Endodermal cell (in vitro differentiated cells): ENCODE measurements at regions not wholly inside any gene's neighbourhood (a gene's known extent, or its start where the extent isn't known, plus 50 kb on each side); places are given as distances from the start of the nearest gene placed in this dataset.
A peak's percentile ranks its signal among the peaks of the same experiment; 100 is the strongest.

Source experiments
- DNase-seq: peaks from one replicate; pipeline ENCODE4 v3.0.0-alpha.2; 2017
- H3K27ac ChIP-seq: 2 replicates; pipeline ENCODE4 v1.5.1; 2013; ENCODE audit warnings: mild to moderate bottlenecking, low read depth, low read length, moderate library complexity
- H3K27me3 ChIP-seq: 2 replicates; pipeline ENCODE4 v1.6.1; 2013; ENCODE audit warnings: mild to moderate bottlenecking, low read length, moderate library complexity; ENCODE audit not compliant: insufficient read depth, control insufficient read depth, poor library complexity, severe bottlenecking
- H3K36me3 ChIP-seq: 2 replicates; pipeline ENCODE4 v1.7.0; 2013; ENCODE audit warnings: mild to moderate bottlenecking, low read length, moderate library complexity; ENCODE audit not compliant: control insufficient read depth, insufficient read depth
- H3K4me1 ChIP-seq: one replicate; pipeline ENCODE4 v1.7.0; 2013; ENCODE audit warnings: low read length; ENCODE audit not compliant: control insufficient read depth, insufficient read depth
- H3K4me3 ChIP-seq: 2 replicates; pipeline ENCODE4 v1.5.1; 2013; ENCODE audit warnings: mild to moderate bottlenecking, low read length, moderate library complexity
- H3K9ac ChIP-seq: 2 replicates; pipeline ENCODE4 v1.6.1; 2013; ENCODE audit warnings: mild to moderate bottlenecking, low read length, moderate library complexity; ENCODE audit not compliant: poor library complexity, severe bottlenecking; ENCODE audit errors: extremely low read depth
- H3K9me3 ChIP-seq: 2 replicates; pipeline ENCODE4 v1.6.1; 2013; ENCODE audit warnings: mild to moderate bottlenecking, low read length, moderate library complexity; ENCODE audit not compliant: control insufficient read depth
- H3K27ac Mint-ChIP-seq: 2 replicates; pipeline ENCODE4 v1.8.0; 2020; ENCODE audit warnings: mixed read lengths
- H3K27me3 Mint-ChIP-seq: 2 replicates; pipeline ENCODE4 v1.8.0; 2021; ENCODE audit warnings: mild to moderate bottlenecking, mixed read lengths; ENCODE audit not compliant: insufficient read depth
- H3K36me3 Mint-ChIP-seq: 2 replicates; pipeline ENCODE4 v1.8.0; 2020; ENCODE audit warnings: low read depth, mixed read lengths
- H3K4me1 Mint-ChIP-seq: 2 replicates; pipeline ENCODE4 v1.8.0; 2020; ENCODE audit warnings: mixed read lengths
- H3K4me3 Mint-ChIP-seq: 2 replicates; pipeline ENCODE4 v1.8.0; 2020; ENCODE audit warnings: mild to moderate bottlenecking, moderate library complexity, mixed read lengths
- H3K9me3 Mint-ChIP-seq: 2 replicates; pipeline ENCODE4 v1.8.0; 2020; ENCODE audit warnings: mild to moderate bottlenecking, mixed read lengths
- CTCF ChIP-seq: fragments of 200-600 bp; sonication (generic); conservative IDR thresholded peaks from 2 replicates; pipeline ENCODE4 v1.5.0; 2021; ENCODE audit warnings: antibody characterized with exemption, mild to moderate bottlenecking
- WGBS, 2 experiments: methylation state at CpG; one replicate each; pipeline versions ENCODE4 v1.1.5 to v1.1.7; 2013; ENCODE audit warnings: missing lambda C conversion rate in 2 of 2, mixed read lengths in 1 of 2; ENCODE audit not compliant: insufficient coverage in 1 of 2, insufficient read length in 1 of 2; 5-methylcytosine and 5-hydroxymethylcytosine counted together

GRCh38 chr1:200337831-200338230, 72.0 kb downstream of the ZNF281 start:
- Mint-ChIP-seq H3K4me3 (no peak overlapping the region), H3K27me3 (no peaks in the 10 kb centered on the region), H3K4me1 (peaks cover 41% of the 10 kb centered on the region), H3K9me3 (no peaks in the 10 kb centered on the region), H3K27ac (peak overlapping the region; percentile 66), H3K36me3 (peaks cover 4% of the 10 kb centered on the region)
- WGBS, 2 experiments = 88 to 100% methylated on average over 1 to 3 of the region's 3 CpGs
- Histone ChIP-seq H3K9ac (no peak overlapping the region), H3K36me3 (no peaks in the 10 kb centered on the region), H3K9me3 (no peaks in the 10 kb centered on the region), H3K4me1 (peaks cover 11% of the 10 kb centered on the region), H3K27me3 (no peaks in the 10 kb centered on the region), H3K27ac (no peak overlapping the region), H3K4me3 (no peak overlapping the region)
- TF ChIP-seq CTCF = no peak
- no peak for DNase-seq

GRCh38 chr1:200337410-200337809, 72.4 kb downstream of the ZNF281 start:
- Histone ChIP-seq H3K4me3 (no peak overlapping the region), H3K9me3 (no peaks in the 10 kb centered on the region), H3K27me3 (no peaks in the 10 kb centered on the region), H3K36me3 (no peaks in the 10 kb centered on the region), H3K27ac (no peak overlapping the region), H3K4me1 (peaks cover 11% of the 10 kb centered on the region), H3K9ac (no peak overlapping the region)
- Mint-ChIP-seq H3K27ac (peak overlapping the region; percentile 66), H3K36me3 (peaks cover 4% of the 10 kb centered on the region), H3K27me3 (no peaks in the 10 kb centered on the region), H3K4me3 (no peak overlapping the region), H3K4me1 (peaks cover 39% of the 10 kb centered on the region), H3K9me3 (no peaks in the 10 kb centered on the region)
- TF ChIP-seq CTCF = no peak
- peak; percentile 52 for DNase-seq
- WGBS, 2 experiments = 83 to 90% methylated on average over 2 of the region's 2 CpGs

- H3K27ac ChIP-seq = no peak overlapping the region
- no peaks in the 10 kb centered on the region for H3K36me3 ChIP-seq
- H3K9me3 ChIP-seq = no peaks in the 10 kb centered on the region
- no peak overlapping the region for H3K9ac ChIP-seq
- WGBS, 2 experiments = 60 to 73% methylated on average over 3 to 4 of the region's 4 CpGs
- peak; percentile 58 for DNase-seq
- Mint-ChIP-seq H3K27me3 (no peaks in the 10 kb centered on the region), H3K27ac (peak overlapping the region; percentile 66), H3K4me3 (no peak overlapping the region), H3K4me1 (peaks cover 39% of the 10 kb centered on the region), H3K36me3 (peaks cover 4% of the 10 kb centered on the region), H3K9me3 (no peaks in the 10 kb centered on the region)
- no peak for TF ChIP-seq CTCF
- no peak overlapping the region for H3K4me3 ChIP-seq
- H3K27me3 ChIP-seq = no peaks in the 10 kb centered on the region
- peaks cover 11% of the 10 kb centered on the region for H3K4me1 ChIP-seq
Measured at GRCh38 chr1:200336901-200337391, 72.9 kb downstream of the ZNF281 start.
